HEK293 (cell line): ENCODE measurements at regions not wholly inside any gene's neighbourhood (a gene's known extent, or its start where the extent isn't known, plus 50 kb on each side); places are given as distances from the start of the nearest gene placed in this dataset.

Source experiments
- MEIS1 ChIP-seq: sonication (generic); formaldehyde crosslinking; IDR thresholded peaks from 2 replicates; pipeline ENCODE4 v1.8.1; 2022; ENCODE audit warnings: missing genetic modification reagents, mild to moderate bottlenecking, borderline replicate concordance
- SP2 ChIP-seq: fragments of 450-650 bp; formaldehyde crosslinking; IDR thresholded peaks from 2 replicates; pipeline ENCODE4 v1.5.1; 2016; ENCODE audit warnings: missing biosample characterization, missing genetic modification characterization
- SP3 ChIP-seq: fragments of 450-650 bp; formaldehyde crosslinking; IDR thresholded peaks from 2 replicates; pipeline ENCODE4 v1.5.1; 2016; ENCODE audit warnings: missing biosample characterization, missing genetic modification characterization
- ZNF239 ChIP-seq: fragments of 450-650 bp; formaldehyde crosslinking; IDR thresholded peaks from 2 replicates; pipeline ENCODE4 v1.5.1; 2016; ENCODE audit warnings: missing biosample characterization, missing genetic modification characterization
- ZNF274 ChIP-seq, 2 experiments: fragments of 200-500 bp in 1 of 2; fragments of 450-650 bp in 1 of 2; sonication (Bioruptor generic) in 1 of 2; formaldehyde crosslinking in 1 of 2; IDR thresholded peaks; 2 replicates each; pipeline versions ENCODE4 v1.5.1 to v1.6.1; 2014 to 2016; ENCODE audit warnings: borderline replicate concordance in 1 of 2, inconsistent platforms in 1 of 2, low read length in 1 of 2, missing biosample characterization in 1 of 2, missing genetic modification characterization in 1 of 2
- ZNF394 ChIP-seq: fragments of 450-650 bp; formaldehyde crosslinking; IDR thresholded peaks from 2 replicates; pipeline ENCODE4 v1.5.1; 2016; ENCODE audit warnings: missing biosample characterization, missing genetic modification characterization, mild to moderate bottlenecking, moderate library complexity, borderline replicate concordance
- ZNF585B ChIP-seq: fragments of 450-650 bp; formaldehyde crosslinking; IDR thresholded peaks from 2 replicates; pipeline ENCODE4 v1.5.1; 2016; ENCODE audit warnings: missing biosample characterization, missing genetic modification characterization
- ZNF621 ChIP-seq: fragments of 450-650 bp; formaldehyde crosslinking; IDR thresholded peaks from 2 replicates; pipeline ENCODE4 v1.5.1; 2017; ENCODE audit warnings: missing biosample characterization, missing genetic modification characterization
- ZNF785 ChIP-seq: fragments of 450-650 bp; formaldehyde crosslinking; IDR thresholded peaks from 2 replicates; pipeline ENCODE4 v1.5.1; 2016; ENCODE audit warnings: missing biosample characterization, missing genetic modification characterization
- TF ChIP-seq, protein P1 (sequence below): fragments of 450-650 bp; formaldehyde crosslinking; IDR thresholded peaks from 2 replicates; pipeline ENCODE4 v1.5.1; 2017; ENCODE audit warnings: missing biosample characterization, missing genetic modification characterization
- TF ChIP-seq, protein P2 (sequence below): fragments of 450-650 bp; formaldehyde crosslinking; optimal IDR thresholded peaks from 2 replicates; pipeline ENCODE3; 2016; ENCODE audit warnings: missing biosample characterization, mild to moderate bottlenecking, missing genetic modification characterization
- TF ChIP-seq, protein P3 (sequence below): sonication (generic); formaldehyde crosslinking; IDR thresholded peaks from 2 replicates; pipeline ENCODE4 v1.8.1; 2022; ENCODE audit warnings: mild to moderate bottlenecking, moderate library complexity, missing genetic modification reagents
- TF ChIP-seq, protein P4 (sequence below): fragments of 450-650 bp; formaldehyde crosslinking; IDR thresholded peaks from 2 replicates; pipeline ENCODE4 v1.5.1; 2016; ENCODE audit warnings: missing biosample characterization, missing genetic modification characterization

DNA sequence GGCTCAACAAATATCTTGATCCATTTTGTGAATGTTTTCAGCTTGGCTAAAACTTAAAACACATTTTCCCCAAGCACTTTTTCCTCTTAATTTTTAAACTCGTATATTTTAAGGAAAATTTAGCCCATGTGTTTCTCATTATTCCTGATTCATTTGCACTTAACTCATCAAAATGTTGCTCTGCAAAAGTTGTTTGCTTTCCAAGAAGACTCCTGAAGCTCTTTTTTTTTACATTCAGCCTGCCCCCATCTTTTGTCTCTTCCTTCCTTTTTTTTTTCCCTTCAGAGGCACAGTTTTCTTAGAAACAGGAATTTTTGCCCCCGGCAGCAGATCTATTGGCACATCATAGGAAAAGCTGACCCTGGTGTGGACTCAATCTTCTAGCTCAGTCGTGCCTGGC, 155.0 kb upstream of the SALL1 start:
- TF ChIP-seq ZNF621 (tag by site-specific recombination) (no peak), ZNF274 (IDR thresholded peaks at IDR 0.05; ENCODE audit: low read length) (no peak), ZNF274 (tag by site-specific recombination; IDR thresholded peaks at IDR 0.05; ENCODE audit: borderline replicate concordance) (no peak), SP3 (tag by site-specific recombination) (no peak), SP2 (tag by site-specific recombination) (no peak), ZNF394 (tag by site-specific recombination) (no peak), ZNF239 (tag by site-specific recombination) (no peak), ZNF585B (tag by site-specific recombination) (no peak), ZNF785 (tag by site-specific recombination) (no peak), MEIS1 (no peak)
- TF ChIP-seq, protein P1, sequence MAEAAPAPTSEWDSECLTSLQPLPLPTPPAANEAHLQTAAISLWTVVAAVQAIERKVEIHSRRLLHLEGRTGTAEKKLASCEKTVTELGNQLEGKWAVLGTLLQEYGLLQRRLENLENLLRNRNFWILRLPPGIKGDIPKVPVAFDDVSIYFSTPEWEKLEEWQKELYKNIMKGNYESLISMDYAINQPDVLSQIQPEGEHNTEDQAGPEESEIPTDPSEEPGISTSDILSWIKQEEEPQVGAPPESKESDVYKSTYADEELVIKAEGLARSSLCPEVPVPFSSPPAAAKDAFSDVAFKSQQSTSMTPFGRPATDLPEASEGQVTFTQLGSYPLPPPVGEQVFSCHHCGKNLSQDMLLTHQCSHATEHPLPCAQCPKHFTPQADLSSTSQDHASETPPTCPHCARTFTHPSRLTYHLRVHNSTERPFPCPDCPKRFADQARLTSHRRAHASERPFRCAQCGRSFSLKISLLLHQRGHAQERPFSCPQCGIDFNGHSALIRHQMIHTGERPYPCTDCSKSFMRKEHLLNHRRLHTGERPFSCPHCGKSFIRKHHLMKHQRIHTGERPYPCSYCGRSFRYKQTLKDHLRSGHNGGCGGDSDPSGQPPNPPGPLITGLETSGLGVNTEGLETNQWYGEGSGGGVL (tag by site-specific recombination): no peak
- TF ChIP-seq, protein P2, sequence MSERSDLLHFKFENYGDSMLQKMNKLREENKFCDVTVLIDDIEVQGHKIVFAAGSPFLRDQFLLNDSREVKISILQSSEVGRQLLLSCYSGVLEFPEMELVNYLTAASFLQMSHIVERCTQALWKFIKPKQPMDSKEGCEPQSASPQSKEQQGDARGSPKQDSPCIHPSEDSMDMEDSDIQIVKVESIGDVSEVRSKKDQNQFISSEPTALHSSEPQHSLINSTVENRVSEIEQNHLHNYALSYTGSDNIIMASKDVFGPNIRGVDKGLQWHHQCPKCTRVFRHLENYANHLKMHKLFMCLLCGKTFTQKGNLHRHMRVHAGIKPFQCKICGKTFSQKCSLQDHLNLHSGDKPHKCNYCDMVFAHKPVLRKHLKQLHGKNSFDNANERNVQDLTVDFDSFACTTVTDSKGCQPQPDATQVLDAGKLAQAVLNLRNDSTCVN (tag by site-specific recombination): no peak
- TF ChIP-seq, protein P3, sequence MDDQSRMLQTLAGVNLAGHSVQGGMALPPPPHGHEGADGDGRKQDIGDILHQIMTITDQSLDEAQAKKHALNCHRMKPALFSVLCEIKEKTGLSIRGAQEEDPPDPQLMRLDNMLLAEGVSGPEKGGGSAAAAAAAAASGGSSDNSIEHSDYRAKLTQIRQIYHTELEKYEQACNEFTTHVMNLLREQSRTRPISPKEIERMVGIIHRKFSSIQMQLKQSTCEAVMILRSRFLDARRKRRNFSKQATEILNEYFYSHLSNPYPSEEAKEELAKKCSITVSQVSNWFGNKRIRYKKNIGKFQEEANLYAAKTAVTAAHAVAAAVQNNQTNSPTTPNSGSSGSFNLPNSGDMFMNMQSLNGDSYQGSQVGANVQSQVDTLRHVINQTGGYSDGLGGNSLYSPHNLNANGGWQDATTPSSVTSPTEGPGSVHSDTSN (CRISPR knock-in tag): no peak
- TF ChIP-seq, protein P4, sequence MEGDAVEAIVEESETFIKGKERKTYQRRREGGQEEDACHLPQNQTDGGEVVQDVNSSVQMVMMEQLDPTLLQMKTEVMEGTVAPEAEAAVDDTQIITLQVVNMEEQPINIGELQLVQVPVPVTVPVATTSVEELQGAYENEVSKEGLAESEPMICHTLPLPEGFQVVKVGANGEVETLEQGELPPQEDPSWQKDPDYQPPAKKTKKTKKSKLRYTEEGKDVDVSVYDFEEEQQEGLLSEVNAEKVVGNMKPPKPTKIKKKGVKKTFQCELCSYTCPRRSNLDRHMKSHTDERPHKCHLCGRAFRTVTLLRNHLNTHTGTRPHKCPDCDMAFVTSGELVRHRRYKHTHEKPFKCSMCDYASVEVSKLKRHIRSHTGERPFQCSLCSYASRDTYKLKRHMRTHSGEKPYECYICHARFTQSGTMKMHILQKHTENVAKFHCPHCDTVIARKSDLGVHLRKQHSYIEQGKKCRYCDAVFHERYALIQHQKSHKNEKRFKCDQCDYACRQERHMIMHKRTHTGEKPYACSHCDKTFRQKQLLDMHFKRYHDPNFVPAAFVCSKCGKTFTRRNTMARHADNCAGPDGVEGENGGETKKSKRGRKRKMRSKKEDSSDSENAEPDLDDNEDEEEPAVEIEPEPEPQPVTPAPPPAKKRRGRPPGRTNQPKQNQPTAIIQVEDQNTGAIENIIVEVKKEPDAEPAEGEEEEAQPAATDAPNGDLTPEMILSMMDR (tag by site-specific recombination): no peak
